GM19035 (cell line): ENCODE measurements at regions not wholly inside any gene's neighbourhood (a gene's known extent, or its start where the extent isn't known, plus 50 kb on each side); places are given as distances from the start of the nearest gene placed in this dataset.
"Not testable (repeated sequence)": the region's sequence is repeated elsewhere in the genome, so short reads cannot be mapped to it uniquely, and the experiment has no call there.

Experiments
- ATAC-seq: cut with Tn5 transposase; IDR thresholded peaks from one replicate; pipeline ENCODE4 v1.9.1; 2021; ENCODE audit not compliant: unreplicated experiment

- no peak for ATAC-seq
These were observed 129.3 kb upstream of the MAP1LC3B2 start for GRCh38 chr12:116429826-116430360.

GRCh38 chr12:116430911-116431565, 128.1 kb upstream of the MAP1LC3B2 start:
- ATAC-seq, result no peak

- ATAC-seq, result no peak
These were observed 127.4 kb upstream of the MAP1LC3B2 start for GRCh38 chr12:116431677-116432300.

- no peak for ATAC-seq
These were observed 126.8 kb upstream of the MAP1LC3B2 start for GRCh38 chr12:116432314-116432750.

- ATAC-seq, result no peak
These were observed 125.9 kb upstream of the MAP1LC3B2 start for GRCh38 chr12:116433249-116433648.

- ATAC-seq, result no peak
These were observed 124.8 kb upstream of the MAP1LC3B2 start for GRCh38 chr12:116434155-116435011.

GRCh38 chr12:116435984-116436383, 123.2 kb upstream of the MAP1LC3B2 start:
- ATAC-seq, result no peak

- ATAC-seq, result no peak
These were observed 122.5 kb upstream of the MAP1LC3B2 start for GRCh38 chr12:116436561-116437249.

- ATAC-seq, result no peak
These were observed 117.9 kb upstream of the MAP1LC3B2 start for GRCh38 chr12:116441292-116441691.

GRCh38 chr12:116442304-116442703, 116.9 kb upstream of the MAP1LC3B2 start:
- no peak for ATAC-seq

- ATAC-seq, result no peak
These were observed 116.2 kb upstream of the MAP1LC3B2 start for GRCh38 chr12:116442946-116443345.

- ATAC-seq, result no peak
These were observed 115.2 kb upstream of the MAP1LC3B2 start for GRCh38 chr12:116443821-116444589.

GRCh38 chr12:116444590-116444943, 114.6 kb upstream of the MAP1LC3B2 start:
- ATAC-seq, result no peak

- ATAC-seq, result no peak
These were observed 110.9 kb upstream of the MAP1LC3B2 start for GRCh38 chr12:116448165-116448739.

GRCh38 chr12:116450406-116450910, 108.7 kb upstream of the MAP1LC3B2 start:
- no peak for ATAC-seq

- not testable (repeated sequence) for ATAC-seq
These were observed 106.2 kb upstream of the MAP1LC3B2 start for GRCh38 chr12:116452975-116453374.

GRCh38 chr12:116453631-116454030, 105.5 kb upstream of the MAP1LC3B2 start:
- no peak for ATAC-seq

GRCh38 chr12:116454076-116454475, 105.1 kb upstream of the MAP1LC3B2 start:
- ATAC-seq, result no peak

GRCh38 chr12:116454950-116455447, 104.2 kb upstream of the MAP1LC3B2 start:
- ATAC-seq, result no peak
